ENCODE measurements at regions not wholly inside any gene's neighbourhood (a gene's known extent, or its start where the extent isn't known, plus 50 kb on each side); places are given as distances from the start of the nearest gene placed in this dataset.

- TF ChIP-seq CTCF (IDR thresholded peaks at IDR 0.05): no peak
- no peak for TF ChIP-seq EP300 (IDR thresholded peaks at IDR 0.05)
These were observed 107.2 kb upstream of the NPTX2 start for GRCh38 chr7:98509836-98510235.

Measured in tibial nerve (tissue), 4 donors.